ENCODE measurements at regions not wholly inside any gene's neighbourhood (a gene's known extent, or its start where the extent isn't known, plus 50 kb on each side); places are given as distances from the start of the nearest gene placed in this dataset.

DNA sequence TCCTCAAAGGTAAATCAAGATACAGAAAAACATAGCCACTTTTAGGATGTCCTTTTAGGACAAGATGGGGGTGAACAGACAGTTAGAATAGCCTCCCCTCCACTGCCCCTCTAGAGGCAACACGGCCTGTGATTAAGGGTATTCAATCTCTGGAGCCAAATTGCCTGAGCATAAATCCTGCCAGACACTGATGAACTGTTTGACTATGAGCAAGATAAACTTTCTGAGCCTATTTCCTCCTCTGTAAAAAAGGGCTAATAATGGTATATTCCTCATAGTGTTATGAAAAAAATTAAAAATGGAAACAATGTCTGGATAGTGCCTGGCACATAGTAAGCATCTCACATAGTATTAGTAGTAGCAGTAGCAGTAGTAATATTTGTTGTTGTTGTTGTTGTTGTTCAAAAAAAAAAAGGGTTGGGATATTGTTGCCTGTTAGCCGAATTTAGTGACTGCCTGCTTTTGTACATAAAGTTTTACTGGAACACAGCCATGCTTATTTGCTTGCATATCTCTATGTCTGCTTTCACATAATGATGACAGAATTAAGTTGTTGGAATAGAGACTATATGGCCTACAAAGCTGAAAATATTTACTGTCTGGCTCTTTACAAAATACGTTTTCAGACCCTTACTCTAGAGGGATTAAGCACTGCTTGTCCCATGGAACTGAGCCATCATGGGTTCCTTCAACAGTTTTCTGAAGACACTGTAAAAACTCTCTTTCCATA, 536.3 kb downstream of the TLE4 start:
- Histone ChIP-seq H3K27me3 (ENCODE audit: control insufficient read depth in 1 of 2, insufficient read depth in 2 of 2, low read length in 2 of 2) (no peaks in the 10 kb centered on the region), H3K36me3 (ENCODE audit: insufficient read depth, low read length) (no peaks in the 10 kb centered on the region), H3K4me3 (ENCODE audit: low read length) (no peak overlapping the region), H3K4me1 (ENCODE audit: insufficient read depth, low read length) (no peaks in the 10 kb centered on the region), H3K9me3 (ENCODE audit: control insufficient read depth in 1 of 2, insufficient read depth in 1 of 2, low read length in 2 of 2) (peaks cover 0 to 3% of the 10 kb centered on the region in 2 experiments), H3K27ac (ENCODE audit: low read depth in 1 of 2, low read length in 2 of 2) (no peak overlapping the region)
- TF ChIP-seq, protein P1, sequence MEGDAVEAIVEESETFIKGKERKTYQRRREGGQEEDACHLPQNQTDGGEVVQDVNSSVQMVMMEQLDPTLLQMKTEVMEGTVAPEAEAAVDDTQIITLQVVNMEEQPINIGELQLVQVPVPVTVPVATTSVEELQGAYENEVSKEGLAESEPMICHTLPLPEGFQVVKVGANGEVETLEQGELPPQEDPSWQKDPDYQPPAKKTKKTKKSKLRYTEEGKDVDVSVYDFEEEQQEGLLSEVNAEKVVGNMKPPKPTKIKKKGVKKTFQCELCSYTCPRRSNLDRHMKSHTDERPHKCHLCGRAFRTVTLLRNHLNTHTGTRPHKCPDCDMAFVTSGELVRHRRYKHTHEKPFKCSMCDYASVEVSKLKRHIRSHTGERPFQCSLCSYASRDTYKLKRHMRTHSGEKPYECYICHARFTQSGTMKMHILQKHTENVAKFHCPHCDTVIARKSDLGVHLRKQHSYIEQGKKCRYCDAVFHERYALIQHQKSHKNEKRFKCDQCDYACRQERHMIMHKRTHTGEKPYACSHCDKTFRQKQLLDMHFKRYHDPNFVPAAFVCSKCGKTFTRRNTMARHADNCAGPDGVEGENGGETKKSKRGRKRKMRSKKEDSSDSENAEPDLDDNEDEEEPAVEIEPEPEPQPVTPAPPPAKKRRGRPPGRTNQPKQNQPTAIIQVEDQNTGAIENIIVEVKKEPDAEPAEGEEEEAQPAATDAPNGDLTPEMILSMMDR (IDR thresholded peaks at IDR 0.05) = no peak
- no peak for DNase-seq
- Mint-ChIP-seq H3K9me3 (no peaks in the 10 kb centered on the region), H3K4me3 (no peak overlapping the region), H3K36me3 (ENCODE audit: low read depth) (no peaks in the 10 kb centered on the region), H3K27ac (no peak overlapping the region), H3K27me3 (peaks cover 14% of the 10 kb centered on the region), H3K4me1 (ENCODE audit: low read depth) (no peaks in the 10 kb centered on the region)
- no peak for ATAC-seq (ENCODE audit: poor library complexity)
- CTCF ChIA-PET = no interaction called here
- POLR2A ChIA-PET = no interaction called here
- intact Hi-C loops (cut with DNase I, micrococcal nuclease) = no loop called here

DNA sequence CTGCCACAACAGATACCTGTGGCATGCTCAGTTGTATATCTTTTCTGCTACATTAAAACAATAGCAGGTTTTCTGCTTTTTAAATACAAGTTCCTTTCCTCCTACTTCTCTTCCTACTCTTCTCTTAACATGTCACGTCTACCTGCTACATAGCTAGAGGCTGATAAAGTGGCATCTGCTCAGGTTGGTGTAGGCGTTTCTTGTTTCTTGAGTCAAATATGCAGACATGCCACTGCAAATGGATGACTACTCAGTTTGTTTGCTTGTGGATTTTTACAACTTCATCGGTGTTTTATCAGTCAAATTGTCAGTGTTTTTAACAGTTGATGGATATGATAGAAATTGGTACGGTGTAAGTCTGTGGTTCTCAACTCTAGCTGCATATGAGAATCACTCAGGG, 525.7 kb downstream of the TLE4 start:
- ChIA-PET CTCF (interaction anchor here (1.2 kb wide), 1 partner anchor 10 kb away, joined by 3 read pairs; no protein-coding TSS in a partner anchor), POLR2A (no interaction called here)
- Mint-ChIP-seq H3K4me1 (ENCODE audit: low read depth) (no peaks in the 10 kb centered on the region), H3K27me3 (no peaks in the 10 kb centered on the region), H3K9me3 (no peaks in the 10 kb centered on the region), H3K27ac (no peak overlapping the region), H3K4me3 (no peak overlapping the region), H3K36me3 (ENCODE audit: low read depth) (no peaks in the 10 kb centered on the region)
- Histone ChIP-seq H3K36me3 (ENCODE audit: insufficient read depth, low read length) (no peaks in the 10 kb centered on the region), H3K9me3 (ENCODE audit: control insufficient read depth in 1 of 2, insufficient read depth in 1 of 2, low read length in 2 of 2) (no peaks in the 10 kb centered on the region), H3K4me1 (ENCODE audit: insufficient read depth, low read length) (no peaks in the 10 kb centered on the region), H3K27me3 (ENCODE audit: control insufficient read depth in 1 of 2, insufficient read depth in 2 of 2, low read length in 2 of 2) (no peaks in the 10 kb centered on the region), H3K27ac (ENCODE audit: low read depth in 1 of 2, low read length in 2 of 2) (no peak overlapping the region), H3K4me3 (ENCODE audit: low read length) (no peak overlapping the region)
- intact Hi-C loops (cut with DNase I, micrococcal nuclease) = no loop called here
- ATAC-seq (ENCODE audit: poor library complexity) (no peak), DNase-seq (no peak)
- TF ChIP-seq, protein P1 (IDR thresholded peaks at IDR 0.05) = no peak

GRCh38 chr9:80094176-80094771, 522.5 kb downstream of the TLE4 start:
- Histone ChIP-seq H3K9me3 (ENCODE audit: control insufficient read depth in 1 of 2, insufficient read depth in 1 of 2, low read length in 2 of 2) (no peaks in the 10 kb centered on the region), H3K27me3 (ENCODE audit: control insufficient read depth in 1 of 2, insufficient read depth in 2 of 2, low read length in 2 of 2) (no peaks in the 10 kb centered on the region), H3K4me3 (ENCODE audit: low read length) (no peak overlapping the region), H3K27ac (ENCODE audit: low read depth in 1 of 2, low read length in 2 of 2) (no peak overlapping the region), H3K36me3 (ENCODE audit: insufficient read depth, low read length) (no peaks in the 10 kb centered on the region), H3K4me1 (ENCODE audit: insufficient read depth, low read length) (no peaks in the 10 kb centered on the region)
- intact Hi-C loops (cut with DNase I, micrococcal nuclease) = no loop called here
- TF ChIP-seq, protein P1 (IDR thresholded peaks at IDR 0.05) = no peak
- ATAC-seq (ENCODE audit: poor library complexity) (no peak), DNase-seq (no peak)
- ChIA-PET CTCF (no interaction called here), POLR2A (no interaction called here)
- H3K27me3 Mint-ChIP-seq = no peaks in the 10 kb centered on the region
- H3K9me3 Mint-ChIP-seq = no peaks in the 10 kb centered on the region
- H3K36me3 Mint-ChIP-seq (ENCODE audit: low read depth) = no peaks in the 10 kb centered on the region
- H3K27ac Mint-ChIP-seq = no peak overlapping the region
- H3K4me1 Mint-ChIP-seq (ENCODE audit: low read depth) = no peaks in the 10 kb centered on the region
- H3K4me3 Mint-ChIP-seq = no peak overlapping the region

Data from CD4-positive, alpha-beta T cell (primary cell).